Anterior cingulate cortex (tissue), 58 donors: ENCODE measurements at regions not wholly inside any gene's neighbourhood (a gene's known extent, or its start where the extent isn't known, plus 50 kb on each side); places are given as distances from the start of the nearest gene placed in this dataset.

Source experiments
- DNase-seq, 58 donors: peaks; one replicate each; lab custom pipeline; 2025; lab: John Stamatoyannopoulos, UW

DNA sequence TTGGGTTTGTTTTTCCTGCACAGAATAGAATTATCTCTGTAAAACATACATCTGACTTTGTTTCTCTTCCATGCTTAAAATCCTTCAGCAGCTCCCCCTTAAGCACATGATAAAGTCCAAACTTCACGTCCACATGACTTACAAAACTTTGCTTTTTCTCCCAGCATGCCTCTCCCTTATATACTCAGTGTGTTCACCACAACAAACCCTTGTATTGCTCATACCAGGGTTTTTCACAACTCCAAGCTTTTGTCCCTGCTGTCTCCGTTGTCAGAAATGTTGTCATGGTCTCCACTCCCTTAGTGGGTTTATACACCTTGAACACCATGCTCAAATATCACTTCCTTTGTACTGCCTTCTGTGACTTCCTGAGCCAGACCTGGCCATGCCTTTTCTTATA, 91.1 kb upstream of the MITF start:
- DNase-seq, result no peak

GRCh38 chr3:69647511-69648110, 91.7 kb upstream of the MITF start:
- DNase-seq, result no peak

DNA sequence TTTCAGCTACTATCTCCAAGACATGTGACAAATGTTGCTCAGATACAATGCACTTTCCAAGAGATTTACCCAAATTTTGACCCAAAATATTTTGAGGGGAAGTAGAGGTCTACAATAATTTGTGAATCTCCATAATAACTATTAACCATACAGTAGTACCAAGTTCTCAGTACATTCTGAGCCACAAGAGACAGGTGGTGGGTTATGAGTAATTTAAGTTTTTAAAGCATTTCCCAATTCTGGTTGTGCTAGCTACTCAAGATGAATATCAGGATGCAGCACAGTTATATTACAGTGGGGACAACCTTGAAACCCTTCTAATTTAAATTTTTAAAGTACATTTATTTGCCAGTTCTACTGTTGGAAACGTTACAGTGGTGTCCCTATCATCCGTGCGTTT, 92.2 kb upstream of the MITF start:
- no peak for DNase-seq

DNA sequence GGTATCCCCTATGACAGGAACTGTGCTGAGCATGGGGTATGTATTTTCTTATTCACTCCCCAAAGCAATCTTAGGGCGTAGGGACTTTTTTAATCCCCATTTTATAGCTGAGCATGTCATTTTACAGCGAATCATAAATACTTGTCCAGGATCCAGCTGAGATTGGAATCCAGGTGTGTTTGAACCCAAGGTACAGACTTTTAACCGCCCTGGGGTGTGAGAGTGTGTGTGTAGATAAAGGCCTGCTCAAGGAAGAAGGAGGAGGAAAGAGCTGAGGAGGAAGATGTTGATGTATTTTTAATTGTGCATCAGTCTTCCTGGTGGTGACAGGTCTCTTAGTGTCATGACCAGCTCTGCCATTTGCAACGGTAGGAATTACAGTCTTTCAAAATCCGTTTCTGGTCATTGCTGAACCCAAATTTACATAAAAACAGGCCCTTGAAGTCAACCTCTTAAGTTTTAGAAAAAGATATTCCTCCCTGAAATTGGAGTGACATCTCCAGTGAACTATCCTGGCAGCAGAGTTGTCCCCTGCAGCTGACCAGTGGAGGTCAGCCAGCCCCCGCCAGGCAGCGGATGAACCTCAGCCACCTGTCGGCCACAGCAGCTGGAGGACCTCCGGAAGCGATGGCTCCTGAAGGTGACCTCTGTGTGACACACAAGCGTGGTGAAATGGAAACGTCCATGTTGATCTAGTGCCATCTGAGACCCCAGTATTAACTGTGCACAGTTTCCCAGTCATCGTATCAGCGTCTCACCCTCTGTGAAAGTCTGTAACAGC, 92.8 kb upstream of the MITF start:
- DNase-seq, result no peak

DNA sequence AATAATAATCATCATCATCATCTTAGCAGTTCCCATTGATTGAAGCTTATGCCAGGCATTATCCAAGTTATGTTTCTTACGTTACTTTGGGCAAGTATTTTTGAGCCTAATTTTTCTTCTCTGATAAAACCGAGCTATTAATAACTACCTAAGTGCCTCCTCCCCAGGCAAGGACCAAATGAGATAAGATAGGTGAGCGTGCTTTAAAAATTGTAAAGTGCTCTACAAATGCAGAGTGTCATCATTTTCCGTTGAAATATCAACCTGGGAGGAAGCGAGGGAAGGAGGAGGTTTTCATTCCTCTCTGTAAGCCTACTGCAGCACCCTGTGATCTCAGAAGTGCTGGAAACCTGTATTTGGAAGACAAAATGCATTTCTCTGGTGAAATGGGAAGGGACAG, 96.7 kb upstream of the MITF start:
- no peak for DNase-seq

DNA sequence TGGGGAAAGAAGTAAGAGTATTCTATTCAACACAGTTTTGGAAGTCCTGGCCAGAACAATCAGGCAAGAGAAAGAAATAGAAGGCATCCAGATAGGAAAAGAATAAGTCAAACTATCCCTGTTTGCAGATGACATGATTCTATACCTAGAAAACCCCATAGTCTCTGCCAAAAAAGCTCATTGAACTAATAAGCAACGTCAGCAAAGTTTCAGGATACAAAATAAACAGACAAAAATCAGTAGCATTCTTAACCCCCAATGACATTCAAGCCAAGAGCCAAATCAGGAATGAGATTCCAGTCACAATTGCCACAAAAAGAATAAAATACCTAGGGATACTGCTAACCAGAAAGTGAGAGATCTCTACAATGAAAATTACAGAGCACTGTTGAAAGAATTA, 99.4 kb upstream of the MITF start:
- DNase-seq, result no peak

- no peak for DNase-seq
Observed at GRCh38 chr3:69628951-69629350, 110.3 kb upstream of the MITF start.

DNA sequence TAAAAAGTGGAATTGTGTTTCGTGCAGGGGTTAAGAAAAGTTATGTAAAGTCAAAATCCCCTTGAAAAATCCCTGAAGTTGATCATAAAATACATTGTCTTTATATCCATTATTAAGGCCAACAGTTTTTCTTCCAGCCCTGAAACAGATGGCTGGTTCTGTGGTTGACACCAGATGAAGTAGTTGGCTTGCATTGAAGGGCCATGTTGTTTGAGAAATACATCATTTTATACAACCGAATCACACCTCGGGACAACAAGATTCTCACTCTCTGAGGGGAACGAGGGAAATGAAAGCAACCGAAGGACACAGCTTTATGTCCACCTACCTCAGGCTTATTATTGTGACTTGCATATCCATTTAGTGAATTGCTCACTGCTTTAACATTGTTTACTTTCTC, 126.0 kb upstream of the MITF start:
- DNase-seq, result no peak

DNA sequence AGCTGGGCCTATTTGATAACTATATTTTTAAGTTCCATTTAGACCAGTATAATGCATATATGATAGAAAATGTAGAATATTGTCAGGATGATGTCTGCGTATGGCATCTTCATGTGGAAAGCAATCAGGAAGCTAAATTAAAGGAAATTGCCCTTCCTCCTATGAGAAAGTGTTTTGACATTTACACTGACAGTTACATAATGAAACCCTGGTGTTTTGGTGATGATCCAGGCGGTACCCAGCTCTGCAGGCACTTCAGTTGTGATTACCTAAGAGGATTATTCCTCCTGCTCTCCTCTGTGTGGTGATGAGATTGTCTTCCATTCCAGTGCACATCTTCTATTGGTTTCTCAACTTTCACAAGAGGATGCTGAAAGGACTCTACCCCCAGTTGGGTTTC, 126.5 kb upstream of the MITF start:
- no peak for DNase-seq

DNA sequence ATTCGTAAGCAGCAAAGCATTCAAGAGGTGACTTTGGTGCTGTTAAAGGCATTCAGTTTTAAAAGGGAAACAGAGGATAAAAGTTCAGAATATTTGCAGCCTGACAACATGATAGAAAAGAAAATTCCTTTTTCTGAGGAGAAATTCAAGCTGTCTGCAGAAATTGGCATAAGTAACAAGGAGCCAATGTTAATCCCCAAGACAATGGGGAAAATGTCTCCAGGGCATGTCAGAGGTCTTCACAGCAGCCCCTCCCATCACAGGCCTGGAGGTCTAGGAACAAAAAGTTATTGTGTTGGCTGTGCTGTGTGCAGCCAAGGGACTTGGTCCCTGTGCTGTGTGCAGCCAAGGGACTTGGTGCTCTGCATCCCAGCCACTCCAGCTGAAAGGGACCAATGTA, 129.7 kb upstream of the MITF start:
- DNase-seq, result peak in 1 of 58 donors; percentile 0

DNA sequence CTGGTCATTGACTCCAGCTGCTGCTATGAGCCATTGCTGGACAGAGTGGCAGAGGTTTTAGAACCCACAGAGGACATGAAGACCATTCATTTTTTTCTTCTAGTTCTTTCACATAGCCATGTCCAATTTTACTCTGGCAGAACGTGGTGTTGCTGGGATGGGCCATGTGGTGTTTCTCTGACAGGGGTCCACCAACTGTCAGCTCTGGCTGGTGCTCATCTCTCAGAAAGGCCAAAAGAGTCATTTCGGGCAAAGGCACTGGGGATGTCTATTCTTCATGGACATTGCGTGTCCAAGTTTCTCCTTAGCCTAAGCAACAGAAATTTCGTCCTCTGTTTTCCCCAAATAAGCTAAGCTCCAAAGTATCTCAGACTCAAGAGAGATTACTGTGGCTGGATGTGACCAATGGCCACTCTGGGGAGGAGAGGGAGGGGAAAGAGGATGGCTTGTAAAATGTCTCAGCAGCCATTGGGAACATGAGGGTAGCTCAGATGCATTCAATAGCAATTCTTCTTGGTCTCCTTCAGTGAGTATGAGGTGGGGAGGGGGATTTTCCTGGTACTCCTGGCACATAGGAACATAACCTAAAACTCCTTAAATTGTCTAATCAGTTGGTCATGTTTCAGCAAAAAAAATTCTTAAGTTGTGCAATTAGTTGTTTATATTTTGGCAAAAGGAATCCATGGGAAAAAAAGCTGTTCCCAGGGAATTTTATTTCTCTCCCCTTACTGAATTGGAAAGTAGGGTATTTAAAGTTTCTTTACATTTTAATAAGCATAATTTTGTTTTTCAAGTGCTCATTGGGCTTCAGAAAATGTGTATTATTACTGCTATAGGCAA, 131.6 kb upstream of the MITF start:
- no peak for DNase-seq

GRCh38 chr3:69605867-69606266, 133.4 kb upstream of the MITF start:
- DNase-seq, result no peak

DNA sequence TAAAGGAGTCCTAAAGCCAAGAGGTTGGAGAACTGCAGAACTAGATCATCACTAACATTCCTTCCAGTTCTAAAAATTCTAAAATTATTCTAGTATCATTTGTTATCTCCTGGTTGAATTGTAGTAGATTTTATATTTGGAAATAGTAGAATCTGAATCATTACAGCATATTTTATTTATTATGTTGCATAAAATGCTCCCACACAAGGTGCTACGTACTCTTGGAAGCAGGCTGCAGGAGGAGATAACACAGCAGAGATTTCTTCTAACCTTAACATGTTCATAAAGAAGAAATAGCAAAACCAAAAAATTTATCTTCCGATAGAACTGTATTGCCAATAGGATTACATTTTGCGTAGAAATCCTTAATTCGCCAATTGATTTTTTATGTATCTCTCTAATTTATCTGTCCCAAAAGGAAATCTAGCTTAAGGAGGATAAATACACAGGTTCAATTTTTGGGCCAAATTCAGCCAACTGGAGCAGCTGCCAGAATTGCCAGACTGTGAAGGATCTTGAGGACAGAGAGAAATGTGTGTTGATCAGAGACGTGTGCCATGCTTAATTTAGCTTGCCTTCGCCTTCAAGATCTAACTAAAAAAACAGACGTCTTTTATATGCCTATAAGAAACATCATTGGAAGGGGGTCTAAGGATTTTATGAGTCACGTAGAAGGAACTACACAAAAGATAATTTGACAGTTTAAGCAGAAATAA, 134.4 kb upstream of the MITF start:
- DNase-seq, result no peak

DNA sequence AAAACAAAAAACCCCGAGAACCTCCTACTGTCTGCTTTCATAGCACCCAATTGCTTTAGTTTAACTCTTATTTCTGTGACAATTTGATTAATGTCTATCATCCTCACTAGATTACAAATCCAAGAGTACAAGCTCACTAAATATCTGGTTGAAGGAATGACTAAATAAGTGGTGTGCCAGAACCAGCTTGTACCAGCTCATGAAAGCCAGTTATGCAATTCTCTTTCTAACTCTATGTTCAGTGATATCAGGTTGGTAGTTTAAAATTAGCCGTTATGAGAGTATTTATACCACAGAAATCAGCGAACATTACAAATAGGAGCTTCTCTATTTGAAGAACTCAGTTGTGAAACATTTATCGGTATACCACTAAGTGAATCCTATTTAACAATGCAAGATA, 137.2 kb upstream of the MITF start:
- DNase-seq, result no peak

- no peak for DNase-seq
Observed at GRCh38 chr3:69594286-69594685, 145.0 kb upstream of the MITF start.

- DNase-seq, result no peak
Observed at GRCh38 chr3:69591164-69591736, 148.0 kb upstream of the MITF start.

DNA sequence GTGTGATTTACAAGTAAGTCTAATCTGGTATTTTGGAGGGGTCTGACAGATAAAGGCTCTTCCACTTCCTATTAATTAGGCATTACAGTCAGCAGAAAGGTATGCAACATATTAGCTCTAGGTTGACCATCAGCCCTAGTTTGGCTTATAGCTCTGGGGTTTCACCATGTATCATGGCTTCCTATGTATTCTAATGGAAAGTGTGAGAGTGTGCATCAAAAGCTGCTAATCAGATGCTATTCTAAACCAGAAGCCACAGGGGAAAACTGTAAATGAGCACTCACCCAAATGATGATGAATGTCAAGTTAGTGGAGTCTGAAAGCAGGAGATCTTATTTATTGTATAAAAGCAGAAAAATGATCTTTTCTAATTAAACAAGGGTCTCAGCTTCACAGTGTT, 149.2 kb upstream of the MITF start:
- DNase-seq, result no peak

DNA sequence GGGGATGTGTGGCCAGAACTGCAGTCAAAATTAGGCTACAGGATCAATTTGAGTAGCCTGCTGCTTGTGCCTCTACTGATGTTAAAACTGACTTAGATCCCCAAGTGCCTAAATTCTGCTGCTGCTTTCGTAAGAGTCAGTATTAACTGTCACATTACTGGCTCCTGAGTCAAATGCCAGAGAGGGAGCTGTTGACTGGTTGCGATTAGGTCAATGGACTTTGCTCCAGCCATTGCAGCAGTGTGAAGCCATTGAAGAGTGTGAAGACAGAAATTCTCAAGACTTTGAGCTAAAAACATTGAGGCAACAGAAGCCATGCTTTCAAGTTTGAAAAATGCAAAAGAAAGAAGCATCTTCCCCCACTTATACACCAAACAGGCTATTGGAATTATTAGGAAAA, 151.1 kb upstream of the MITF start:
- no peak for DNase-seq

- DNase-seq, result no peak
Observed at GRCh38 chr3:69585472-69585871, 153.8 kb upstream of the MITF start.

DNA sequence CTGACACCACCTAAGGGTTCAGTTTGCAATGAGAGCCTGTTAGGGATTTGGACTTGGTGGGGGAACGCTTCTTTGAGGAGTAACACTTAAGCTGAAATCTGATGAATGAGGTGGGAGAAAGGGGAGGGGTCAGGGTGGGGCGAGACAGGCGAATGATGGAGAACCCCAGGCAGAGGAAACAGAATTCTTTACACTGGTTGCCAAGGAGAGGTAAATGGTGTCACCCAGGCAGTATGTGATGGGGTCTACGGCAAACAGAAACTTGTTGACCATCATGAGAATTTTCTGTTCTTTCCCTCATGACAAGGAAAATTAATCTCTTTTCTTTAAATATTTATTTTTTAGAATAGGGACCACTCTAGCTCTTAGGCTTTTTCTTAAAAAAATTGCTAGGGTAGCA, 157.2 kb upstream of the MITF start:
- no peak for DNase-seq
